Esophagus muscularis mucosa (tissue), 4 donors: ENCODE measurements at regions not wholly inside any gene's neighbourhood (a gene's known extent, or its start where the extent isn't known, plus 50 kb on each side); places are given as distances from the start of the nearest gene placed in this dataset.

Experiments used
- DNase-seq: peaks from one replicate; pipeline ENCODE4 v3.0.0-alpha.2; 2017; ENCODE audit errors: extremely low spot score
- H3K27ac ChIP-seq, 4 donors: fragments of 200-600 bp; sonication (generic); replicated peaks in 1 of 4; 1 replicate in 3 of 4; 2 replicates in 1 of 4; pipeline ENCODE4 v1.5.1; 2016 to 2019; ENCODE audit warnings: mild to moderate bottlenecking in 1 of 4
- H3K27me3 ChIP-seq, 4 donors: fragments of 200-600 bp; sonication (generic); one replicate each; pipeline versions ENCODE4 v1.5.1 to v1.6.0; 2016 to 2019
- H3K36me3 ChIP-seq, 4 donors: fragments of 200-600 bp; sonication (generic); one replicate each; pipeline ENCODE4 v1.5.1; 2016 to 2019
- H3K4me1 ChIP-seq, 4 donors: fragments of 200-600 bp; sonication (generic); one replicate each; pipeline ENCODE4 v1.5.1; 2016 to 2019
- H3K4me3 ChIP-seq, 4 donors: fragments of 200-600 bp; sonication (generic); 1 replicate in 2 of 4; 2 replicates in 2 of 4; pipeline ENCODE4 v1.5.1; 2016 to 2019; ENCODE audit warnings: mild to moderate bottlenecking in 4 of 4, moderate library complexity in 1 of 4
- H3K9me3 ChIP-seq, 4 donors: fragments of 200-600 bp; sonication (generic); 1 replicate in 3 of 4; 2 replicates in 1 of 4; pipeline ENCODE4 v1.5.1; 2016 to 2019
- EP300 ChIP-seq: sonication (generic); formaldehyde crosslinking; IDR thresholded peaks from one replicate; pipeline ENCODE4 v1.6.1; 2017; ENCODE audit warnings: antibody characterized with exemption
- POLR2A ChIP-seq: fragments of 450-650 bp; IDR thresholded peaks from one replicate; pipeline ENCODE4 v1.6.1; 2017; ENCODE audit warnings: antibody characterized with exemption, moderate library complexity, mild to moderate bottlenecking, low read depth
- POLR2AphosphoS5 ChIP-seq, 2 donors: sonication (generic); formaldehyde crosslinking; IDR thresholded peaks; one replicate each; pipeline ENCODE4 v1.6.1; 2017; ENCODE audit warnings: antibody characterized with exemption in 2 of 2
- WGBS: methylation state at CpG from one replicate; pipeline ENCODE4 v1.1.5; 2018; 5-methylcytosine and 5-hydroxymethylcytosine counted together
- intact Hi-C: fragments of 100-400 bp; cut with DNase I; formaldehyde crosslinking; loops from one replicate; pipeline ENCODE4 v1.15.1; 2023
- TF ChIP-seq, protein P1 (sequence below), 3 experiments: fragments of 200-600 bp in 2 of 3; fragments of 450-650 bp in 1 of 3; sonication (generic) in 2 of 3; IDR thresholded peaks; one replicate each; pipeline ENCODE4 v1.5.1; 2017 to 2019; ENCODE audit warnings: antibody characterized with exemption in 3 of 3, mild to moderate bottlenecking in 2 of 3, moderate library complexity in 1 of 3

GRCh38 chr5:118008779-118009178 is 979.6 kb downstream of the DTWD2 start:
- DNase-seq = no peak
- Histone ChIP-seq H3K27ac (no peak overlapping the region), H3K4me3 (no peak overlapping the region), H3K4me1 (peaks cover 0 to 10% (median 1%) of the 10 kb centered on the region in 4 donors), H3K27me3 (no peaks in the 10 kb centered on the region), H3K36me3 (no peaks in the 10 kb centered on the region), H3K9me3 (no peaks in the 10 kb centered on the region)
- WGBS = 89% methylated on average over 1 of the region's 1 CpG
- TF ChIP-seq POLR2A (no peak), EP300 (no peak), POLR2AphosphoS5 (IDR thresholded peaks at IDR 0.05) (no peak)
- TF ChIP-seq, protein P1, sequence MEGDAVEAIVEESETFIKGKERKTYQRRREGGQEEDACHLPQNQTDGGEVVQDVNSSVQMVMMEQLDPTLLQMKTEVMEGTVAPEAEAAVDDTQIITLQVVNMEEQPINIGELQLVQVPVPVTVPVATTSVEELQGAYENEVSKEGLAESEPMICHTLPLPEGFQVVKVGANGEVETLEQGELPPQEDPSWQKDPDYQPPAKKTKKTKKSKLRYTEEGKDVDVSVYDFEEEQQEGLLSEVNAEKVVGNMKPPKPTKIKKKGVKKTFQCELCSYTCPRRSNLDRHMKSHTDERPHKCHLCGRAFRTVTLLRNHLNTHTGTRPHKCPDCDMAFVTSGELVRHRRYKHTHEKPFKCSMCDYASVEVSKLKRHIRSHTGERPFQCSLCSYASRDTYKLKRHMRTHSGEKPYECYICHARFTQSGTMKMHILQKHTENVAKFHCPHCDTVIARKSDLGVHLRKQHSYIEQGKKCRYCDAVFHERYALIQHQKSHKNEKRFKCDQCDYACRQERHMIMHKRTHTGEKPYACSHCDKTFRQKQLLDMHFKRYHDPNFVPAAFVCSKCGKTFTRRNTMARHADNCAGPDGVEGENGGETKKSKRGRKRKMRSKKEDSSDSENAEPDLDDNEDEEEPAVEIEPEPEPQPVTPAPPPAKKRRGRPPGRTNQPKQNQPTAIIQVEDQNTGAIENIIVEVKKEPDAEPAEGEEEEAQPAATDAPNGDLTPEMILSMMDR (IDR thresholded peaks at IDR 0.05) = no peak
- intact Hi-C loops = no loop called here

GRCh38 chr5:118007262-118007661 is 981.1 kb downstream of the DTWD2 start:
- Histone ChIP-seq H3K4me1 (peaks cover 0 to 10% (median 1%) of the 10 kb centered on the region in 4 donors), H3K4me3 (no peak overlapping the region), H3K27ac (no peak overlapping the region), H3K9me3 (no peaks in the 10 kb centered on the region), H3K27me3 (no peaks in the 10 kb centered on the region), H3K36me3 (no peaks in the 10 kb centered on the region)
- no peak for DNase-seq
- intact Hi-C loops = no loop called here
- TF ChIP-seq EP300 (no peak), POLR2A (no peak), POLR2AphosphoS5 (IDR thresholded peaks at IDR 0.05) (no peak)
- TF ChIP-seq, protein P1 (IDR thresholded peaks at IDR 0.05) = no peak
- WGBS = 82% methylated on average over 1 of the region's 1 CpG

DNA sequence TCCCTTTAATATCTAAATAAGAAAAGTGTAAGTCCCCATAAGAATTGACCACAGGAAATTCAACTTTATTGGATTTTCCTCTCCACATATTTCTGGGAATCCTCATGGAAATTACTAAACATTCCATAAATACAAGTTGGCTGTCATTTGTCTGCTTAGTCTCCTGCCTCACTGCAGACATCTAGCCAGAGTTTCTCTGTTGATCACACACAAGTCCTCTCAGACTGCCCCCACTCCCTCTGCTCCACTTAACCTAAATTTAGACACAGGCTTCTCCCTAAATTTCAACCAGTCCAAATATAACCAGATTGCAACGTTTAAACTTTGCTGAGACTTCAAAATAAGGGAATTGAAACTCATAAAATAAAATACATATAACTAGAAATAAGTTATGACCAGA is 982.1 kb downstream of the DTWD2 start:
- Histone ChIP-seq H3K4me3 (no peak overlapping the region), H3K9me3 (no peaks in the 10 kb centered on the region), H3K27me3 (no peaks in the 10 kb centered on the region), H3K4me1 (peaks cover 0 to 10% (median 1%) of the 10 kb centered on the region in 4 donors), H3K27ac (no peak overlapping the region), H3K36me3 (no peaks in the 10 kb centered on the region)
- DNase-seq = no peak
- TF ChIP-seq POLR2A = no peak
- TF ChIP-seq POLR2AphosphoS5 (IDR thresholded peaks at IDR 0.05) = no peak
- TF ChIP-seq EP300 = no peak
- intact Hi-C loops = no loop called here
- 10% methylated on average over 1 of the region's 1 CpG for WGBS

DNA sequence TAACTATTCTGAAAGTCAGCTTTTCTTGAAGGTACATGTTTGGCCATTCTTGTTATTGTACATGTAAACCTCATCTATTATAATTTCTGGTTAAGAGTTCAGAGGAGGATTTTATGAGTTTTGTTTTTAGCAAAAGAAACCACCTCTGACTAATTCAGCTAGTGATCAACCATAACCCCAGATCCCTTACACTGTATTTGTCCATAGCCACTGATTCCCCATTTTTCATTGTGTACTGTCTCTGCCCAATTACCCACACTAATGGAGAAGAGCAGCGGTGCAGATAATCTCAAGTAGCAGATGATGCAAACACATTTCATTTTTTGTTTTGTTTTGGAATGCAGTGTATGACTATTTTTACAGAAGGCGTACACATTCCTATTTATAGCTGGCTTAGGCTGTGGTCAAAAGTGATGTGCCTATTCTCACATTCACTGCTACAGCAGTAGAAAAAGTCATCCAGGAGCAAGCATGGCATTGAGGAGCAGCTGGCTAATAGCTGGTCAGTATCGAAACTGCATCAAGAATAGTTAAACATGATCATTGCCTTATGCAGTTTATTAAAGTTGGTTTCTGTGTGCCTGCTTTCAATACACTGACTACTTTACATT is 988.3 kb downstream of the DTWD2 start:
- WGBS = 75% methylated on average over 3 of the region's 3 CpGs
- no peak for TF ChIP-seq EP300
- no peak for TF ChIP-seq POLR2A
- no peak for TF ChIP-seq POLR2AphosphoS5 (IDR thresholded peaks at IDR 0.05)
- TF ChIP-seq, protein P1 (IDR thresholded peaks at IDR 0.05) = no peak
- no peak overlapping the region for H3K4me3 ChIP-seq
- no peaks in the 10 kb centered on the region for H3K36me3 ChIP-seq
- no peak for DNase-seq
- no peaks in the 10 kb centered on the region for H3K27me3 ChIP-seq
- H3K9me3 ChIP-seq = no peaks in the 10 kb centered on the region
- no peaks in the 10 kb centered on the region for H3K4me1 ChIP-seq
- intact Hi-C loops = no loop called here
- H3K27ac ChIP-seq = no peak overlapping the region

- DNase-seq = no peak
- H3K4me1 ChIP-seq = no peaks in the 10 kb centered on the region
- TF ChIP-seq POLR2A (no peak), EP300 (no peak), POLR2AphosphoS5 (IDR thresholded peaks at IDR 0.05) (no peak)
- TF ChIP-seq, protein P1 (IDR thresholded peaks at IDR 0.05) = no peak
- H3K36me3 ChIP-seq = no peaks in the 10 kb centered on the region
- H3K27me3 ChIP-seq = no peaks in the 10 kb centered on the region
- H3K4me3 ChIP-seq = no peak overlapping the region
- no peak overlapping the region for H3K27ac ChIP-seq
- no peaks in the 10 kb centered on the region for H3K9me3 ChIP-seq
- WGBS = 63% methylated on average over 2 of the region's 2 CpGs
- intact Hi-C loops = no loop called here
Observed at GRCh38 chr5:117982691-117983090, 1005.7 kb downstream of the DTWD2 start.
